DMS79 (cell line): ENCODE measurements at regions not wholly inside any gene's neighbourhood (a gene's known extent, or its start where the extent isn't known, plus 50 kb on each side); places are given as distances from the start of the nearest gene placed in this dataset.
"Not testable (repeated sequence)": the region's sequence is repeated elsewhere in the genome, so short reads cannot be mapped to it uniquely, and the experiment has no call there.

Source experiments
- DNase-seq: peaks from one replicate; lab custom pipeline; 2025; lab: John Stamatoyannopoulos, UW

DNA sequence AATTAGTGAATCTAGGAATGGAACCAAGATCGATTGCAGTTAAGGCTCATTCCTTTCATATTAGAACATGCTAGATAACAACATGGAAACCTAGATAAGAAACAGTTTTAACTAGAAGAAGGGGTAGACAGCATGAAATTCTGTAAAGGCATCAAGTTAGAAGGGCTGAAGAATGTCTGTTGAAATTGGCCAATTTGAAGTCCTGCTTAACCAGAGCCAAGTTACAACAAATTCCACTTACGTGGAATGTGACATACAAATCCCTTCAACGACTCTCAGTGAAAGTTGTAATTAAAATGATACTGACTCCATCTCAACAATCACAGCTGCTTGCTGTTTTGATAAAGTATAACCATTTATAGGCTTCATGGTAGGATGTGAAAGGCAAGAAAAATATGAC, 1065.7 kb downstream of the DNAJB9 start:
- DNase-seq = no peak

DNA sequence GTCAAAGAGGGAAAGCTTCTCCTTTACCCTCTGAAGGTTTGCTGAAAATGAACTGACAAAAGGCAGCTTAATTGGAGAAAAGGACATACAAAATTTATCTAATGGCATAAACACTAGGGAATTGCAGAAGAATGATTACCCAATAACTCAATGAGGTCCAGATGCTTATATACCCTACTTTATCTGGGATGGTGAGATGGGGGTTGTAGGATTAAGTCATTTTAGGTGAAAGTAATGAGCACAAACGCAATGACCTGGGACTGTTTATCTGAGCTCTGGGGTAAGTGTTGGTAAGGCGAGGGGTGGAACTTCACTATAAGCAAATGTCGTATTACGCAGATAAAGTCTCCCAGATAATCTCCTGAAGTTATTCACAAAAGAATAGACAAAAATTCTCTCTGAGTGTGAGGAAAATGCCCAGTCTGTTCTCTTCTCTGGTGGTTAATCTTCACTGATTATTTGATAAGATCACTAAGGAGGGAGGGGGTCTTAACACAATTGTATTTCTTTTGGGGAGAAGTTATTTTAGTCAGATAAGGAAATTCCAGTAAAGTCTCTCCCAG, 1067.8 kb downstream of the DNAJB9 start:
- DNase-seq = no peak

DNA sequence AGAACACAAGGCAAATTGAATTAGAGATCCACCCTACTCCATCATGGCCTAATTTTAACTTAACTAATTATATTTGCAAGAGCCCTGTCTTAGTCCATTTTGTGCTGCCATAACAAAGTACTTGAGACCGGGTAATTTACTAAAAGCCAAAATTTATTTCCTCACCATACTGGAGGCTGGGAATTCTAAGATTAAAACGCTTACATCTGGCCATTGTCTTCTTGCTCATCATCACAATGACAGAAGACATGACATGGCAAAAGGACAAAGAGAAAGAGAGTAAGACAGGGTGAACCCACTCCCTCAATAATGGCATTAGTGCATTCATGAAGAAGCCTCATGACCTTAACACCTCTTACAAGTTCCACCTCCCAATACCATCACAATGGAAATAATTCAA, 1068.6 kb downstream of the DNAJB9 start:
- no peak for DNase-seq

DNA sequence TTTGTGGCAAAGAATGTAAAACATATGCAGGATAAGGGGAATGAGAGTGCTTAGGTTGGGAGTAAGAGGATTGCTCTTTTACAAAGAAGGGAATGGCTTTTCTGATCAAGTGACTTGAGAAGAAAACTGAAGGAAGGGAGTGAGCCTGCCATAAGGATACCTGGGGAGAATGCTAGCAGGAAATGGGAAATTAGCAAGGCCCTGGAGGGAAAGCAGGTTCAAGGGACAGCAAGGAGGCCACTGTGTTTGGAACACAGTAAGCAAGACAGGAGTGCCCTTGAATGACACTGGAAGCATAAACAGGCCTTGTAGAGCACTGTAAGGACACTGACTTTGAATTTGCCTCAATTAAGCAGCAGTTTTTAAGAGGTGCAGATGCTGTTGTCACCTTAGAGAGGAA, 1069.9 kb downstream of the DNAJB9 start:
- no peak for DNase-seq

DNA sequence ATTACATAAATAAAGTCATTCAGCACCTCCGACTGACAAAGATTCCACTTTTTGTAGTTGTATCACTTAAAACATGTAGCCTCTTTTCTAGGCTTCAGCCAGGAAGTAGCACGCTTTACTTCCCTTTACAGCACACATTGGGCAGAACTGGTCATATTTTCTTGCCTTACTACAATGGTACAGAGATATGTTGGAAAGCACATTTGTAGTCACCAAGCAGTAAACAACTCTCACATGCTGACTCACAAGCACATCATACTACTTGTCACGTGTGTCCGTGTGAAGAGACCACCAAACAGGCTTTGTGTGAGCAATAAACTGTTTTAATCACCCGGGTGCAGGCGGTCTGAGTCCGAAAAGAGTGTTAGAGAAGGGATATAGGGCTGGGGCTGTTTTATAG, 1071.8 kb downstream of the DNAJB9 start:
- DNase-seq = no peak

DNA sequence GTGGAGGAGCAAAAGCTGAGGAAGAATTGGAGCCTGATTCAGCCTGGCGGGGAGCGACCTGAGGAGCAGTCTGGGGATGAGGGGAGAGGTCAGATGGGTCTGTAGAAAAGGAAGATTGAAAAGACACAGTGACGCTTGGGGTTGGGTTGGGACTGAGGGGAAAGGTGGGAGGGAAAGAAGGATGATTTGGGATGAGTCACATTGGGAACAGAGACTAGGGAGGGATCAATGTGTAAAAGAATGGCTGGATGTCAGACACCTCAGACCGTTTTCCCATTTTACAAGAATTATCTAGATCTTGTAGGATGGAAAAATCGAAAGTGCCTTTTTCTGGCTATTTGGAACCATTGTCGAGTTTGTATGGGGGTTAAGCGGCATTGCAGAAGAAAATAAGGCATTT, 1076.5 kb downstream of the DNAJB9 start:
- DNase-seq = no peak

DNA sequence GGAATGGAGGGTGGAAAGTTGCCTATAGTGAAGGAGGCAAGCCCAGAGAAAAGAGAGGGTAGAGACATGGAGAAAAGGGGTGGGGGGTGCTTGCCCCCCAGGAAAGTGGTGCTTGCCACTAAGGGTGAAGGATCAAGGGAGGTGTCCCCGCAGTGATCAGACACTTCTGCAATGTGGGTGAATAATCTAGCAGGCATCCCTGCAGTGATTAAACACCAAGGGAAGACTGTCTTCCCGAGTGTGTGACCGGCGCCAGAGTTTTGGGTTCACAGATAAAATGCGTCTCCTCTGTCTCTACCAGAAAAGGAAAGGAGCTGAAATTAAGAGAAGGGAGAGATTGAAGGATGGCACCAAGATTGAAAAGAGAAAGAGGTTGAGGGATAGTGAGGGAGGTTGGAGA, 1076.9 kb downstream of the DNAJB9 start:
- DNase-seq = not testable (repeated sequence)

DNA sequence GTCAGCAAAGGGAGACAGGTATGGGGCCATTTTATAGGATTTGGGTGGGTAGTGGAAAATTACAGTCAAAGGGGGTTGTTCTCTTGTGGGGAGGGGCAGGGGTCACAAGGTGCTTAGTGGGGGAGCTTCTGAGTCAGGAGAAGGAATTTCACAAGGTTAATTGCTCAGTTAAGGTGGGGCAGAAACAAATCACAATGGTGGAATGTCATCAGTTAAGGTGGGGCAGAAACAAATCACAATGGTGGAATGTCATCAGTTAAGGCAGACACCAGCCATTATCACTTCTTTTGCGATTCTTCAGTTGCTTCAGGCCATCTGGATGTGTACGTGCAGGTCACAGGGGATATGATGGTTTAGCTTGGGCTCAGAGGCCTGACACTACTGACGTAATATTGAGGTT, 1077.6 kb downstream of the DNAJB9 start:
- not testable (repeated sequence) for DNase-seq

DNA sequence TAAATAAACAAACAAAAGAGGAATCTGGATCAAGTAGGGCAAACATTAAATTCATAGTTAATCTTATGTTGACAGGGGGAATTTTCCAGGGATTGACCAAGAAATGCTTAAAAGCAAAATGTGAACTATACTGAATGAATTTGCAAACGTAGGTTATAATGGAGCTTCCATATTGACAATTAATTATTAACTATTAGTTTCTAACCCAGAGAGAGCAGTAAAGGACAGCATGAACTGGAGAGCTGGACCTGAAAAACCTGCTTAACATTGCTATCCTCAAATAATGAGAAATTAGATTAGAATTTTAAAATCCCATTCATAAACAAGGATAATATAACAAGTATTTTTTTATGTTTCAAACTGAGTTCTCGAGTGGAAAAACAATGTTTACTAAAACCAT, 1089.6 kb downstream of the DNAJB9 start:
- no peak for DNase-seq

DNA sequence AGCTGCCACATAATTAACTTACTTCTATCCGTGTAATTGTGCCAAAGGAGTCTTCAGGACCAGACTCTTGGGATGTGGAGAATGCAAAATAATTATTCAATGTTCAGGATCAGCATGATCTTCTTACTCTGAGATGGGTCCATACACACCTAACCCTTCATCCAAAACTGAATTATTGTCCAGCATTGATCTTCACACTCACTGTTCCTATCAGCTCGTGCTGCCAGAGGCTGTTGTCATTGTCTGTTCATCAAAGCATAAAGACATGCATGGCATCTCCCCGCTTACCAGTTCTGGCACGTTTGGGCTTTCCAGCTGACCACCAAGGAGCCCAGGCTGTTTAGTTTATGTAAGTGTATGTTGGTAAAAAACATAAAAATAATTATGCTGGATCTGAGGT, 1090.7 kb downstream of the DNAJB9 start:
- no peak for DNase-seq

DNA sequence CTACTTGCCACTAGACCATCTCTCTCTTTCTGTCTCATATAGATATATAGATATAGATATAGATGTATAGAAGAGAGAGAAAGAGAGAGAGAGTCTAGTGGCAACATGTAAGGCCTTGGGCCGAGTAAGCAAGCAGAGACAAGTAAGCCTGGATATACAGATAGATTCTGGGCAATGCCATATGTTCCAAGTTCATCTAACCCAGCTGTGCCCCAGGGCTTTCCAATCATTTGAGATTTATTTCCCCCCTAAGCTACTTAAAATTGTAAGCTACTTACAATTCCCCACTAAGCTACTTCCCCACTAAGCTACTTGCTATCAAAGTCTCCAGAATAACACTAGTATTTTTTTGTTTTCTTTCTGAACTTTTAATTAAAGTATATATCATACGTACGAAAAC, 1094.1 kb downstream of the DNAJB9 start:
- no peak for DNase-seq

DNA sequence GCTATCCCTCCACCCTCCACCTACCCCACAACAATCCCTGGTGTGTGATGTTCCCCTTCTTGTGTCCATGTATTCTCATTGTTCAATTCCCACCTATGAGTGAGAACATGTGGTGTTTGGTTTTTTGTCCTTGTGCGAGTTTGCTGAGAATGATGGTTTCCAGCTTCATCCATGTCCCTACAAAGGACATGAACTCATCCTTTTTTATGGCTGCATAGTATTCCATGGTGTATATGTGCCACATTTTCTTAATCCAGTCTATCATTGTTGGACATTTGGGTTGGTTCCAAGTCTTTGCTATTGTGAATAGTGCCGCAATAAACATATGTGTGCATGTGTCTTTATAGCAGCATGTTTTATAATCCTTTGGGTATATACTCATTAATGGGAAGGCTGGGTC, 1117.6 kb downstream of the DNAJB9 start:
- not testable (repeated sequence) for DNase-seq

DNA sequence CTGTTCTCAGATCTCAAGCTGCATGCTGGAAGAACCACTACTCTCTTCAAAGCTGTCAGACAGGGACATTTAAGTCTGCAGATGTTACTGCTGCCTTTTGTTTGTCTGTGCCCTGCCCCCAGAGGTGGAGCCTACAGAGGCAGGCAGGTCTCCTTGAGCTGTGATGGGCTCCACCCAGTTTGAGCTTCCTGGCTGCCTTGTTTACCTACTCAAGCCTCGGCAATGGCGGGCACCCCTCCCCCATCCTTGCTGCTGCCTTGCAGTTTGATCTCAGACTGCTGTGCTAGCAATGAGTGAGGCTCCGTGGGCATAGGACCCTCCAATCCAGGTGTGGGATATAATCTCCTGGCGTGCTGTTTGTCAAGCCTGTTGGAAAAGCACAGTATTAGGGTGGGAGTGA, 1122.9 kb downstream of the DNAJB9 start:
- not testable (repeated sequence) for DNase-seq

DNA sequence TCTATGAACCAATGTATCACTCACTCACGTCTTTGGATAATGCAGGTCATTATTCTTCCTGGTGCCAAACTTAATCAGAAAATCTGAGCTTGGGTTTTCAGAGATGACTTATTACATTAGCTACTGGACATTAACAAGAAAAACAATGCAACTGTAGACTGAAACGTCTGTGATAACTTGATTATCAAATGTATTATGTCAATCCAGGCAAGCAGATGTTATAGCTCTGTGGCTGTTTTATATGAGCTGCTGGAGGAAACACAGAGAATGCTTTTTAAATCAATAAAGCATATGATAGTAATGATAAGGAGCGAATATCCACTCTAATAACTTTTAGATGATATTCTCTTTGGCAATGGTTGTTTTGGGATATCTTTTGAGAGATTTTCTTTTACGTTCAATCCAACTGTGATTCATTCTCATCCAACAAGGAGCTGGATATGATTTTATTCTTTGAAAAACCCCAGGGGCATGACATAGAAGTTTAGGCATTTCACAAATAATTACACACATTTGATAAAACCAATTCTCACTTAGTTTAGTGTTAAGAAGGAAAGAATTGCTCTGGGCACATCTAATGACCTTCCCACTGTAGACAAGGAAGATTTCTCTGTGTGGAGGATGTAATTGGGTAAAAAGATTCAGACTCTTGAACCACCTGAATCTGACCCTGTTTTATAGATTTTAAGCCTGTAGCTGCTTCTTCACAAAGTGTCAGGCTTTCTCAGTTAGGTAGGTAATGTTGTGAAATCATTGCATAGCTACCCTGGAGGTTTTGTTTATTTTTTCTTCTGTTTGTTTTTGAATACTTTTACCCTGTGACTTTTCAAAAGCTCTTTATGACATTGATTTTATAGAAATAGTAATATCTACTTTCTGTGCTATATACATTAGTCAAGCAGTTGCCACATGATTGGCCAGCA, 1124.7 kb downstream of the DNAJB9 start:
- no peak for DNase-seq

DNA sequence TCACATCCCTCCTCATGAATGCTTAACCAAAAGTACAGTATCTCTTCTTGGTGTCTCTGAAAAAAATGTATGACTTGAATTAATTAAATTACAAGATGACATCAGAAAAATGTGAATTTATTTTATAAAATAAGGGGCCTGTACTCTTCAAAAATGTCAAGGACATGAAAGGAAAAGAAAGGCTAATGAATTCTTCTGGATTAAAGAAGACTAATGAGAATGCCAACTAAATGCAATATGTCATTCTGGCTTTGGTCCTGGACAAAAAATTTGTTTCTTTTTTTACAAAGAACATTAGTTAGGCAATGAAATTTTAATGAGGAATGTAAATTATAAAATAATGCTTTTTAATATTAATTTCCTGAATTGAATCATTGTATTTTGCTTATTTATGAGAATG, 1125.7 kb downstream of the DNAJB9 start:
- DNase-seq = no peak

DNA sequence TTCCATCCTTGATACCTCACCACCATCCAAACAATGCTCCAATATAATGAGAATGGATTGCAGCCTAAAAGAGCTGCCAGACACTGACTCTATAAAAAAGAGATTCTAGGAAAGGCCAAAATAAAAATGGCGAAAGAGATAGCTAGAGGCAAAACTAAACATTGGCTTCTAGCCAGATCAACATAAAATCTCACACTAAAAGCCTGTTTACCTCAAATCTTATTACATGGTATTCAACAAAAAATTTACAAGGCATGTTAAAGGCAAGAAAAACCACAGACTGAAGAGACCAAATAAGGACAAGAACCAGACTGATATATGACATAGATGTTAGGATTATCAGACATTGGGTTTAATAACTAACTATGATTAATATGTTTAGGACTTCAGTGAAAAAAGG, 1127.0 kb downstream of the DNAJB9 start:
- DNase-seq = no peak

DNA sequence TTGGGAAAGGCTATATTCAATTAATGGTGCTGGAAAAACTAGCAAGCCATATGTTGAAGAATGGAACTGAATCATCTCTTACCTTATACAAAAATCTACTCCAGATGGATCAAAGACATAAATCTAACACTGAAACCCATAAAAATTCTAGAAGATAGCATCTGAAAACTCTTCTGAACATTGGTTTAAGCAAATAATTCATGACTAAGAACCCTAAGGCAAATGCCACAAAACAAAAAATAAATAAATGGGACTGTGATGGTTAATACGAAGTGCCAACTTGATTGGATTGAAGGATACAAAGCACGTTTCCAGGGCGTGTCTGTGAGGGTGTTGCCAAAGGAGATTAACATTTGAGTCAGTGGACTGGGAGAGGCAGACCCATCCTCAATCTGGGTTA, 1130.0 kb downstream of the DNAJB9 start:
- DNase-seq = no peak

DNA sequence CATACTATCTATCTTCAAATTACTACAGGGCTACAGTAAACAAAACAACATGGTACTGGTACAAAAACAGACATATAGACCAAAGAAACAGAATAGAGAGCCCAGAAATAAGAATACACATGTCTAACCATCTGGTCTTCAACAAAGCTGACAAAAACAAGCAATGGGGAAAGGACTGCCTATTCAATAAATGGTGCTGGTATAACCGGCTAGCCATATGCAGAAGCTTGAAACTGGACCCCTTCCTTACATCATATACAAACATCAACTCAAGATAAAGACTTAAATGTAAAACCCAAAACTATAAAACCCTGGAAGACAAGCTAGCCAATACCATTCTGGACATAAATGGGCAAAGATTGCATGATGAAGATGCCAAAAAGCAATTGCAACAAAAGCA, 1143.7 kb downstream of the DNAJB9 start:
- no peak for DNase-seq

DNA sequence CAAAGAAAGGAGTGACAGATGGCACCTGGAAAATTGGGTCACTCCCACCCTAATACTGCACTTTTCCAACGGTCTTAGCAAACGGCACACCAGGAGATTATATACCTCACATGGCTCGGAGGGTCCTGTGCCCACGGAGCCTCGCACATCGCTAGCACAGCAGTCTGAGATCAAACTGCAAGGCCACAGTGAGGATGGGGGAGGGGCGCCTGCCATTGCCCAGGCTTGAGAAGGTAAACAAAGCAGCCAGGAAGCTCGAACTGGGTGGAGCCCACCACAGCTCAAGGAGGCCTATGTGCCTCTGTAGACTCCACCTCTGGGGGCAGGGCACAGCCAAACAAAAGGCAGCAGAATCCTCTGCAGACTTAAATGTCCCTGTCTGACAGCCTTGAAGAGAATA, 1149.7 kb downstream of the DNAJB9 start:
- DNase-seq = not testable (repeated sequence)

DNA sequence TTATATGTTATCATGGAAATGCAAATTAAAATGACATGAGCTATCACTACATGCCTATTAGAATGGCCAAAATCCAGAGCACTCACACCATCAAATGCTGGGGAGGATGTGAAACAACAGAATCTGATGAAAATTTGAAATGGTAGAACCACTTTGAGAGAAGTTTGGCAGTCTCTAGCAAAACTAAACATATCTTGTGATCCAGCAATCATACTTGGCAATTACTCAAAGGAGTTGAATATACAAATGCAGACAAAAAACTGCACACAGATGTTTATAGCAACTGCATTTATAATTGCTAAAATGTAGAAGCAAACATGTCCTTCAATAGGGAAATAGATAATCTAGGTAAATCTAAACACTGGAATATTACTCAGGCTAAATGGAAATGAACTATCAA, 1164.9 kb downstream of the DNAJB9 start:
- no peak for DNase-seq

DNA sequence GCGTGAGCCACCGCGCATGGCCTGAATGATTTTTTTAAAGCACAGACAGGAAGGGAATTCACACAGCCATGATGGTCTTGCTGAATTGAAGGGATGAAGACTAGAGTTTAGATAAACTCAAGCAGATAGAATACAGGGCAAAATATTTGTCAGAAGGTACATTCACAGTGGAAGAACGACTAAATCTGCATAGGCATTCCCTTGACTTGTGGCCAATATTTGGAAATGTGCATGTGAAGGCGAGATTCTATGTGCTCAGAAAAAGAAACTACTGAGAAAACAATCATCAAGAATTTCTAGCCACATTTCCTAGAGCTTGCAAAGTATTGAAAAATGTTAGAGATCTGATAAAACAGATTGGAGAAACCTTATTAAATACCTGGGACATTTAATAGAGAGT, 1166.2 kb downstream of the DNAJB9 start:
- DNase-seq = no peak

DNA sequence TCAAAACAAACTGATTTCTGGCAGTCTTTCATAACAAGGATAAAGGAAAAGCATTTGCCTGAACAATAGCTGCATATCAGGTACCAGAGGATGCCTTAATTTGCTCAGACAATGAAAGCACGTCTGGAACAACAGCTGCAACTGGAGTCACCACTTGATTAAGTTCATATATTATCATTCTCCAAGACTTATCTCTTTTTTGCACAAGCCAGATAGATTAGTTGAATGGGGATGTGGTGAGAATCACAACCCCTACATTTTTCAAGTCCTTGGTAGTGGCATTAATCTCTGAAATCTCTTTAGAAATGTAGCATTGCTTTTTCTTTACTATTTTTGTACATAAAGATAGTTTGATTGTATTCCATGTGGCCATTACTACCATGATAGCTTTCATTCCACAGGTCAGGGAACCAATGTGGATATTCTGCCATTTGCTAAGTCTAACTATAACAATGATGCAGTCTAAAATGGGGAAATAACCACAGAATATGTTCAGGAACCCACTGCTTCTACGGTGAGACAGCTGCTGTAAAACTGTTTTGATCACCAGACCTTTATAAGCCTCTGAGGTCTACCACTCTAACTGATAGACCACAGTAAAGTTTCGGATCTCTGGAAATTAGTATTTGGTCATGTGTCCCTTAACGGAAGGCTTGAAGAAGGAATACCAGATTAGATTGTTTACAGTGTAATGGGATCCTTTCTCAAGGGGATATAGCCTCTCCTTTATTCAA, 1176.2 kb downstream of the DNAJB9 start:
- DNase-seq = no peak

DNA sequence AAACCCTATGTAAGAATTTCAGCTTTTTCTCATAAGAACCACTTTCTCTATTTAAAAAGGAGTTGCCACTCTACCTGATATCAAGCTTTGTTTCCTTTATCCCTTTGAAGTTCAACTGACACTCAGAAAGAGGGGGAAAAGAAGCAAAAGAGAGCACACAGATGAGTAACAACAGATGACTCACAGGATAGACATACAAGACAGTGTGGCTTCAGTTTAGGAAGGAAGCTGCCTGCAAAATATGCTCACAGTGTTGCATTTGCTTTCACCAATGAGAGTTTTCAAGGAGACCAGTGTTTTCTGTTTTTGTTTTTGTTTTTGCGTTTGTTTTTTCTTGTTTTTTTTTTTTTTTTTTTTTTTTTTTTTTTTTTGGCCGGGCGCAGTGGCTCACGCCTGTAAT, 1181.6 kb downstream of the DNAJB9 start:
- no peak for DNase-seq
